Common myeloid progenitor, CD34-positive (primary cell): ENCODE measurements at regions not wholly inside any gene's neighbourhood (a gene's known extent, or its start where the extent isn't known, plus 50 kb on each side); places are given as distances from the start of the nearest gene placed in this dataset.

Experiments
- CTCF ChIA-PET: fragments of 350-600 bp; sonication (Branson Sonifier 250); formaldehyde crosslinking; loops from one replicate; lab custom pipeline; 2021; ENCODE audit warnings: antibody characterized with exemption; lab: Charles Lee
- POLR2A ChIA-PET: fragments of 350-600 bp; sonication (Branson Sonifier 250); formaldehyde crosslinking; loops from one replicate; lab custom pipeline; 2021; ENCODE audit warnings: antibody characterized with exemption; lab: Charles Lee
- DNase-seq, 3 donors: peaks; one replicate each; pipeline versions ENCODE4 v3.0.0 to v3.0.0-alpha.2; 2013
- H3K27ac ChIP-seq, 2 experiments: 1 replicate in 1 of 2; 2 replicates in 1 of 2; pipeline ENCODE4 v1.7.0; 2013; ENCODE audit warnings: inconsistent platforms in 2 of 2, low read length in 2 of 2, mild to moderate bottlenecking in 2 of 2, low read depth in 1 of 2, moderate library complexity in 1 of 2; ENCODE audit not compliant: severe bottlenecking in 2 of 2, insufficient read depth in 1 of 2, poor library complexity in 1 of 2
- H3K27me3 ChIP-seq, 5 experiments: replicated peaks in 2 of 5; 1 replicate in 3 of 5; 2 replicates in 2 of 5; pipeline versions ENCODE4 v1.6.1 to v1.7.0; 2013; ENCODE audit warnings: low read length in 4 of 5, mild to moderate bottlenecking in 2 of 5, moderate library complexity in 2 of 5, inconsistent platforms in 1 of 5; ENCODE audit not compliant: insufficient read depth in 5 of 5, control insufficient read depth in 4 of 5
- H3K36me3 ChIP-seq, 4 experiments: 1 replicate in 2 of 4; 2 replicates in 2 of 4; pipeline versions ENCODE4 v1.6.1 to v1.7.0; 2013; ENCODE audit warnings: low read length in 3 of 4, control low read depth in 1 of 4, mild to moderate bottlenecking in 1 of 4; ENCODE audit not compliant: control insufficient read depth in 4 of 4, insufficient read depth in 4 of 4
- H3K4me1 ChIP-seq, 4 experiments: 1 replicate in 3 of 4; 2 replicates in 1 of 4; pipeline versions ENCODE4 v1.6.1 to v1.7.1; 2013; ENCODE audit warnings: low read length in 3 of 4, mild to moderate bottlenecking in 3 of 4, control low read depth in 1 of 4, inconsistent platforms in 1 of 4, moderate library complexity in 1 of 4; ENCODE audit not compliant: control insufficient read depth in 4 of 4, insufficient read depth in 4 of 4; ENCODE audit errors: control extremely low read depth in 1 of 4
- H3K4me3 ChIP-seq, 7 experiments: 1 replicate in 4 of 7; 2 replicates in 3 of 7; pipeline versions ENCODE4 v1.5.1 to v1.7.0; 2013; ENCODE audit warnings: mild to moderate bottlenecking in 7 of 7, low read length in 6 of 7, moderate library complexity in 6 of 7, inconsistent platforms in 2 of 7, low read depth in 2 of 7, control low read depth in 1 of 7; ENCODE audit not compliant: insufficient read depth in 4 of 7, control insufficient read depth in 1 of 7; ENCODE audit errors: extremely low read depth in 1 of 7
- H3K9me3 ChIP-seq, 5 experiments: 1 replicate in 4 of 5; 2 replicates in 1 of 5; pipeline versions ENCODE4 v1.6.1 to v1.7.1; 2013; ENCODE audit warnings: low read length in 4 of 5, mild to moderate bottlenecking in 2 of 5, inconsistent platforms in 1 of 5, low read depth in 1 of 5, moderate library complexity in 1 of 5; ENCODE audit not compliant: control insufficient read depth in 4 of 5, insufficient read depth in 2 of 5; ENCODE audit errors: control extremely low read depth in 1 of 5
- WGBS: methylation state at CpG from one replicate; pipeline ENCODE4 v1.1.5; 2013; ENCODE audit not compliant: insufficient coverage; 5-methylcytosine and 5-hydroxymethylcytosine counted together

DNA sequence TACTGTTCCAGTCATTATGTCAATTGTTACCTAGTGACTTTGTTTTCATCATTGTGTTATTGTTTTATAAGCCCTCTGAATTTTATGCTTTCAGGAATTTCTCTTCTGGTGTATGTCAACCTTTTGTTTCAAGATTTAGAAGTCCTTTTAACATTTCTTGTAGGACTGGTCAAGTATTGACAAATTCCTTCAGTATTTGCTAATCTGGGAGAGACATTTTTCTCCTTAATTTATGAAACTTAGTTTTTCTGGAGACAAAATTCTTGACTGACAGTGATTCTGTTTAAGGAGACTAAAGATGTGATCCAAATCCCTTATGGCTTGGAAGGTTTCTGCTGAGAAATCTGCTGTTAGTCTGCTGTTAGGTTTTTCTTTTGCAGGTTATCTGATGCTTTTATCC is 84.9 kb upstream of the NT5C1B start:
- H3K9me3 ChIP-seq = peaks cover 0 to 26% (median 3%) of the 10 kb centered on the region in 5 experiments
- no peaks in the 10 kb centered on the region for H3K27me3 ChIP-seq
- H3K4me3 ChIP-seq = no peak overlapping the region
- H3K36me3 ChIP-seq = no peaks in the 10 kb centered on the region
- ChIA-PET POLR2A (no interaction called here), CTCF (no interaction called here)
- H3K4me1 ChIP-seq = no peaks in the 10 kb centered on the region
- no peak for DNase-seq
- H3K27ac ChIP-seq = no peak overlapping the region

DNA sequence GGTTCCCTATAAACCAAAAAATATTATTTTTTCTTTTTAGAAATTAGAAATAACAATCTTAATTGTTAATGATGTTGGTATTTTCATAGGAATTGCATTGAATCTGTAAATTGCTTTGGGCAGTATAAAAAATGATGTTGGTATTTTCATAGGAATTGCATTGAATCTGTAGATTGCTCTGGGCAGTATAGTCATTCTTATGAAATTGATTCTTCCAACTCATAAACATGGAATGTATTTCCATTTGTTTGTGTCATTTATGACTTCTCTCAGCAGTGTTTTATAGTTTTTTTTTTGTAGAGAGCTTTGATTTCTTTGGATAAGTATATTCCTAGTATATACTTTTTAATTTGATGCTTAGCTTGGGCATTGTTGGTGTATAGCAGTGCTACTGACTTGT is 82.0 kb upstream of the NT5C1B start:
- H3K9me3 ChIP-seq = peaks cover 0 to 17% (median 3%) of the 10 kb centered on the region in 5 experiments
- H3K4me3 ChIP-seq = no peak overlapping the region
- H3K4me1 ChIP-seq = no peaks in the 10 kb centered on the region
- ChIA-PET POLR2A (no interaction called here), CTCF (no interaction called here)
- H3K27ac ChIP-seq = no peak overlapping the region
- H3K27me3 ChIP-seq = no peaks in the 10 kb centered on the region
- no peaks in the 10 kb centered on the region for H3K36me3 ChIP-seq
- no peak for DNase-seq

DNA sequence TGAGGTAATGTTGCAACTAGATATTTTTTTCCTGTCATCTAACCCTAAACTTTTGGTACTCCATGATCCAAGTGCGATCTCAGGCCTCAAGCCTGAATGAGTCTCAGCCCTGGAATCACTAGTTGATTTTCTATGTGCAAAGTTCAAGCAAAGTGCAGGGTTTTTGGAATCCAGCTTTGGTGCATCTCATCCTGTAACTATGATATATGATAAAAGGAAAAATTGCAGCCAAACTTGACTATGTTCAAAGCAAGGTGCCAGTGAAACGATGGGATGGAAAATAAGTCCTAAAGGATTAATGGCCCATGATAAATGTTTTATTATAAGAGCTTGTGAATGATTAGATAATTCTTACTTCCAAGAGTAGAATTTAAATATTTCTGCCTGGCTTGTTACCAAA is 78.9 kb upstream of the NT5C1B start:
- Histone ChIP-seq H3K4me1 (no peaks in the 10 kb centered on the region), H3K36me3 (no peaks in the 10 kb centered on the region), H3K9me3 (peaks cover 0 to 3% (median 0%) of the 10 kb centered on the region in 5 experiments), H3K27me3 (no peaks in the 10 kb centered on the region), H3K27ac (no peak overlapping the region), H3K4me3 (no peak overlapping the region)
- WGBS = 100% methylated on average over 2 of the region's 2 CpGs
- POLR2A ChIA-PET = no interaction called here
- no peak for DNase-seq
- CTCF ChIA-PET = no interaction called here

DNA sequence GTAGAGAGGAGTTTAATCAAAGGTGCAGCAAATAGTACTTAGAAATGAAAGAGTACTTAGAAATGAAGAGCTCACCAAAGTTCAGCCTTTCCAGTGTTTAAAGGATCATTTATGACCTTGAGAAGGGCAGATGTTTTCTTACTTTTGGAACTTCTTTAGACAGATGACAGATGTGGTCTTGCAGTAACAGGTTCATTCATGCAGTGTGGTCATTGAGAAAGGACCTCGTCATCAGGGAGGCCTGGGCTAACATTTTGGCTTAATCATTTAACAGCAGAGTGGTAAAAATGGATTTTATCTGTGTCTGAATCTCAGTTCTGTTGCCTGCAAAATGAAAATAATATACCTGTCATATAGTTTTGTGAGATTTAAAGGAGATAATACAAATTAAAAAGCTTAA is 75.1 kb upstream of the NT5C1B start:
- no peak overlapping the region for H3K27ac ChIP-seq
- ChIA-PET CTCF (no interaction called here), POLR2A (no interaction called here)
- H3K36me3 ChIP-seq = no peaks in the 10 kb centered on the region
- no CpG with 5 or more reads among the region's 1 CpG for WGBS
- no peaks in the 10 kb centered on the region for H3K9me3 ChIP-seq
- H3K4me1 ChIP-seq = no peaks in the 10 kb centered on the region
- H3K27me3 ChIP-seq = no peaks in the 10 kb centered on the region
- H3K4me3 ChIP-seq = no peak overlapping the region
- DNase-seq = no peak

DNA sequence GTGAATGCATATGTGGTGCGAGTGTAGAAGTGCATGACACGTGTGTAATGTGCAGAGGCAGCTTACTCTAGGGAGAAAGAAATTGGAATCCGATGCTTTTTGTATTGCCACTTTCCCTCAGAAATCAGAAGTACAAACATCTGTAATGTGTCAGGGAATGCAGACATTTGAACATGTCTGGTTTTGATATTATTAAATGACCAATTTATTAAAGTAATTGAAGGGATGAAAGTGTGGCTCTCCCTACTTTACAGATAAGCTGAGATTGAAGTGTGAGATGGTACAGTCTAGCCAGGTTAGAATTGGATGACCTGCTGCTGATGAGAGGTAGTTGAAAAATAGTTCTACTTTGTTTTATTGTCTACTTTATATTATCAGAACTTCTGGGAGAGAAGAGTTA is 74.5 kb upstream of the NT5C1B start:
- POLR2A ChIA-PET = no interaction called here
- no peaks in the 10 kb centered on the region for H3K9me3 ChIP-seq
- 100% methylated on average over 2 of the region's 3 CpGs for WGBS

DNA sequence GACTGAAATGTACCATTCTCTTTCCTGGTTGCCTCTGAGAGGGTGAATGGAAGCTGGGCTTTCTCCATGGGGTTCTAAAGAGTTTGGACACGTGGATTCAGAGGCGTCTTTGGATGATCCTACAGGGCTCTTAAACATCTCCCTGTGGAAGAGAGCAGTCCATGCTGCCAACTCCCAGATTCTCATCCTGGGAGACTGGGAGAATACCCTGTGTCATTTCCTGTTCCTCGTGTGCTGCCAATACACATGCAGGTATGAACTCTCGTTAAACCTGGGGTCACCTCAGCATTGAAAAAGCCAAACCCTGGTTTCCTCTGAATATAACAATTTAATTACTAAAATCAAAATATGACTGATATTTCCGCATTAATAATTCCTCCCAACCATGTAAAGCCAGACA is 73.3 kb upstream of the NT5C1B start:
- ChIA-PET CTCF (no interaction called here), POLR2A (no interaction called here)
- Histone ChIP-seq H3K36me3 (no peaks in the 10 kb centered on the region), H3K27ac (no peak overlapping the region), H3K4me3 (no peak overlapping the region), H3K4me1 (no peaks in the 10 kb centered on the region), H3K27me3 (no peaks in the 10 kb centered on the region), H3K9me3 (no peaks in the 10 kb centered on the region)
- DNase-seq = no peak
- 89% methylated on average over 4 of the region's 5 CpGs for WGBS

More for the DNA sequence above, 74.5 kb upstream of the NT5C1B start:
- H3K27me3 ChIP-seq = no peaks in the 10 kb centered on the region
- no peaks in the 10 kb centered on the region for H3K36me3 ChIP-seq
- DNase-seq = no peak
- no peak overlapping the region for H3K4me3 ChIP-seq
- CTCF ChIA-PET = interaction anchor here (0.7 kb wide), 1 partner anchor 1010 kb away, joined by 3 read pairs; no protein-coding TSS in a partner anchor
- no peaks in the 10 kb centered on the region for H3K4me1 ChIP-seq
- H3K27ac ChIP-seq = no peak overlapping the region

DNA sequence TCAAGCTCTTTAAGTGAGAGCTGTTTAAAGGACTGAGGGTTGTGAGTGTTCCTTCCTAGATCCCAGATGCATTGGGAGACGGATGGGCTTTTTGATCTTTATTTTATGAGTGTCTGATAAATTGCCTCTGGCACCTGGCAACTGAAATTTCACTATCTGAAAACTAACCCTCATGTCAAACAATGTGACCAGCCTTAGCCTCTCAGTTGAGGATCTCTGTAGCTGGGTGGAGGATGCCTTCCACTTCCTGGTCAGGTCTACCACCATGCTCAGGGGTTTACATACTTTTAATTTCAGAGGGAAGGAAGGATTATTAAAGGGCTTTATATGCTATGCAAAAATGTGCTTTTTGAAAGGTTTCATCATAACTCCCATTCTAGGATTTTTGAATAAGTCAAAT is 70.5 kb upstream of the NT5C1B start:
- Histone ChIP-seq H3K4me1 (no peaks in the 10 kb centered on the region), H3K27ac (no peak overlapping the region), H3K36me3 (no peaks in the 10 kb centered on the region), H3K4me3 (no peak overlapping the region), H3K27me3 (no peaks in the 10 kb centered on the region), H3K9me3 (no peaks in the 10 kb centered on the region)
- no CpG with 5 or more reads among the region's 1 CpG for WGBS
- ChIA-PET CTCF (no interaction called here), POLR2A (no interaction called here)
- no peak for DNase-seq
